ENCODE measurements at regions not wholly inside any gene's neighbourhood (a gene's known extent, or its start where the extent isn't known, plus 50 kb on each side); places are given as distances from the start of the nearest gene placed in this dataset.

DNA sequence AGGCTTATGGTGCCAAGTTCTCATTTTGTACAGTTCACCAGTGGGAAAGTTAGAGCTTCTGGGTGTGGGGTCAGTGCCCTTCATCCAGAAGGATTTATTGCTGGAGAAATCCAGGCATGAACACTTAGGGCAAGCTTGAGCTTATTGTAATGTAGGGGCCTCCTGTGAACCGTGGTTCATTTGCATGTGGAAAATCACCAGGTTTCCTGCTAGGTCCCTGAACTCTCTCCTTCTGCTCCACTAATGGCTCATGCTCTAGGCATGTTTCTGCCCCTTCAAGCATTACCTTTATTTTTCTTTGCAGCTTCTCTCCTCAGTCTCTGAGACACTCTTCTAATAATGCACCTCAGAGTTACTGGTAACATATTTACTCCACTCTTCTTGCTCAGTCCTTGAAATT is 79.3 kb upstream of the FAM98A start:
- no peak for DNase-seq (ENCODE audit: low read depth in 2 of 2, low spot score in 1 of 2)

DNA sequence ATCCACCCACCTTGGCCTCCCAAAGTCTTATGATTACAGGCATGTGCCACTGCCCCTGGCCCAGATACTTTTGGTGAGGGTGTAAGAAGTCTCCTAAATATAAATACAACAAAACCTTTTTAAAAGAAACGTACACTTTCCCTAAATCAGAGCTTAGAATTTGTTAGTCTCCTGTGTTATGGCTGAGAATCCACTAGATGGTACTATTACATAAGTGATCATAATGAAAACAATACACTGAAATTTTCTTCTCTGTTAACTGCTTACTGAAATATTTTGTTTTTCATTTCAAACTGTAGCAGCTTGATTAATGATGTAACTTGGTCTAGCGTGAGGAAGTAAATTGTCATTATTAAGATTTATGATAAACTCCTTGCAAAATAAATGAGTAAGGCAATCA is 74.8 kb upstream of the FAM98A start:
- no peak for DNase-seq (ENCODE audit: low read depth in 2 of 2, low spot score in 1 of 2)

DNA sequence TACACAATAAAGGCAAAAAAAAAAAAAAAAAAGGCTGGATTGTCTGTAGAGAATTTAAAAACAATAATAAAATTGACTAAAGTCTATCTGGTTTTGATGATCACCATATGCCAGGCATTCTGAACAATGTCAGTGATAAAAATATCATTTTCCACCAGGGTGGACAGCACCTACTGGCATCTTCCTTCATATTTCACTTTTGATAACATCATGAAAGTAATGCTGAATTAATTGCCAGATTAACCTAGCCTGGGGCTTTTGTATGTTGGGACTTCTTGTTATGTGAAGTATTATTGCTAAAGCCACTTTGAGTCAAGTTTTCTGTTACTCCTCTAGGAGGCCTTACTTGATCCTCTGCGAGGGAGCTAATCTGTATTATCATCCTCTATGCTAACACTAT is 73.8 kb upstream of the FAM98A start:
- no peak for DNase-seq (ENCODE audit: low read depth in 2 of 2, low spot score in 1 of 2)

DNA sequence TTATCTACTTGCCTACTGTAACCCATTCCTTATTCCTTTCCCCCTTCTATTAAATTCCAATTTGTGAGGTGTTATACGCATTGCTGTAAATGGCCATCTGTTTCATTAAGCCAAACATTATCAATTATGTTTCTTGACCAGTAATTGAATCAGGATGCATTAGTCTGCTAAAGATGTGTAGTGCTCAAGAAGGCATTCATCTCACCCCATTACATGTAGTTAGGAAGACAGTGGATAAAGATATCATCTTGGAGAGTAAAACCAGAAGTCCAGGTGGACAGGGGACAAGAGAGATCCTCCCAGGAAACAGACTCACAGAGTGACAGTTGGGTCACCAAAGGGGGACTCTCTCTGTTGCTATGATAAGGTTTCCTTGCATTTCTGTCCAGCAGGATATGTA is 73.3 kb upstream of the FAM98A start:
- no peak for DNase-seq (ENCODE audit: low read depth in 2 of 2, low spot score in 1 of 2)

DNA sequence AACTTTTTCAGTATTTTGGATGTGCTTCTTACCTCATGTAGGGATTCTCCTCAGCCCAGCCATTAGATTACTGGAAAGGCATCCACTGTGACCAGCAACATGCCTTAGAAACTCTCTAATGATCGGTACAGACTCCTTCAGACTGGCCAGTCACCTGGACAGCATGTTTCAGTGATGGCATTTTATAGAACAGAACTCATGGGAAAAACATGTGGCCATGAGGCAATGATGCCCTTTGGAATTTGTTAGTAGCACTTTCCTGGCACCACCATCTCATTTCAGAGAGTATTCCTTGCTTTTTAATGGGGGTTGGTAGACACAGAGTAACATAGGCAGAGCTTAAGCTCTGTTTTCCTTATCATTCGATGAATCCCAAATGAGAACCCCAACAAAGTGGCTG is 72.1 kb upstream of the FAM98A start:
- no peak for DNase-seq (ENCODE audit: low read depth in 2 of 2, low spot score in 1 of 2)

DNA sequence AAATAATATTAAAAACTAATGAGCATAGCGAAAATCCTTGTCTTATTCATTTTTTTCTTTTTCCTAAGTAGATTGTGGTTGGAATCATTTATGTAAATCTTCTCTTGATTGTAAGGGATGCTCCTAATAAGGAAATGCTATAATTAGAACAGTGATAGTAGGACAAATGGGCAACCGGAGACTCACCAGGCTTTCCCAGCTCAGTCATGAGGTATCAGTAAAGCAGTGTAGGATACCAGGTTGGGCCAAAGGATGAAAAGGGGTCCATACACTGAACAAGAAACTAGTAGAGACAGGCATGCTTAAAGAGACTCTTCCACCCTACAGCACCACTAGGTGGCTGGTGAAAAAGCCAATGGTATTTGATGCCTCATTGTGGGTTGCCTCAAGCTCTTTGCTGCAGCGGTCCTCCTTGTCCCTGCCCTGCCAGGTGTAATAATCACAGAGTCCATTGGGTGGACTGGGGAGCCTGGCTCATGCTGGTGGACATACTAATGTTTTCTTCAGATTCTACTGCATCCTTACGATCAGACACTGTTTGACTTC is 71.4 kb upstream of the FAM98A start:
- no peak for DNase-seq (ENCODE audit: low read depth in 2 of 2, low spot score in 1 of 2)

DNA sequence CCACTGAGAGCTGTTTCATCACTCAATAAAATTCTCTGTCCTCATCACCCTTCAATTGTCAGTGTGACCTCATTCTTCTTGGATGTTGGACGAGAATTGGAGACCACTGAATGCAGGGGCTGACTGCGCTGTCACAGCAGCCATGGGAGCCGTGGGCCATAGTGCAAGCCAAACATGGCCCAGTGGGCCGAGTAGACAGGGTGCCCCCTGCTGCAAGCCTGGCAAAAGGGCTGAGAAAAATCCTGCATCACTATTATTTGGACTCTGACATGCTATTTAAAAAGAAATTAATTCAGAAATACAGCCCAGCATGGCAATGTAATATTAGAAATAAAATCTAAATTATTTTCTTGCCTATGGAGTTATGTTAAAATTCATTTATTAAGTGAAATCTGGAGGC is 67.8 kb upstream of the FAM98A start:
- no peak for DNase-seq (ENCODE audit: low read depth in 2 of 2, low spot score in 1 of 2)

DNA sequence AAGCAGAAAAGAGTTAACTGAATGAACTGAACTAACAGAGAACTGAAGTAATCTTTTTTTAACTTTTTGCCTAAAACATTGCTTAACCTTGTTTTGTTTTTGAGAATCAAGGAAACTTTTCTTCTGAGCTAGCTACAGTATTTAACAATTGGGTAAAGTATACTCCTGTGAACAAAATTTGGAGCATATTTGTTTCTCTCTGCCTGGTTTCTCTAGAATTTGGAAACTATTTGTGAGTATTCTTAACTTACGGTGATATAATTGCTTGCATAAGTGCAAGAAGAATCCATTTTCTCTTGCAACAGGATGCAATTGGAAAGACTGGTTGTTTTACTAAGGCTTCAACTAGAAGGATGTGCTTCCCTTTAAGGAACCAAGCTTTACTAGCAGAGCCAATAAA is 65.9 kb upstream of the FAM98A start:
- no peak for DNase-seq (ENCODE audit: low read depth in 2 of 2, low spot score in 1 of 2)

DNA sequence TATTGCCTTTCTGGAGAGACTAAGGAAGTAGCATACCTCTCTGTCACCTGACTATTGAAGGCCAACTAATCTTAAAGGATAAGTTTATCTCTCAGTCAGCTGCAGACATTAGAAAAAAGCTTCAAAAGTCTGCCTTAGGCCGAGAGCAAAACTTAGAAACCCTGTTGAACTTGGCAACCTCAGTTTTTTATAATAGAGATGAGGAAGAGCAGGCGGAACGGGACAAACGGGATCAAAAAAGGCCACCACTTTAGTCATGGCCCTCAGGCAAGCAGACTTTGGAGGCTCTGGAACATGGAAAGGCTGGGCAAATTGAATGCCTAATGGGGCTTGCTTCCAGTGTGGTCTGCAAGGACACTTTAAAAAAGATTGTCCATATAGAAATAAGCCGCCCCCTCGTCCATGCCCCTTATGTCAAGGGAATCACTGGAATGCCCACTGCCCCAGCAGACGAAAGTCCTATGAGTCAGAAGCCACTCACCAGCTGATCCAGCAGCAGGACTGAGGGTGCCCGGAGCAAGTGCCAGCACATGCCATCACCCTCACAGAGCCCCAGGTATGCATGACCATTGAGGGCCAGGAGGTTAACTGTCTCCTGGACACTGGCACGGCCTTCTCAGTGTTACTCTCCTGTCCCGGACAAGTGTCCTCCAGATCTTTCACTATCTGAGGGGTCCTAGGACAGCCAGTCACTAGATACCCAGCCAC is 61.5 kb upstream of the FAM98A start:
- no peak for DNase-seq (ENCODE audit: low read depth in 2 of 2, low spot score in 1 of 2)

DNA sequence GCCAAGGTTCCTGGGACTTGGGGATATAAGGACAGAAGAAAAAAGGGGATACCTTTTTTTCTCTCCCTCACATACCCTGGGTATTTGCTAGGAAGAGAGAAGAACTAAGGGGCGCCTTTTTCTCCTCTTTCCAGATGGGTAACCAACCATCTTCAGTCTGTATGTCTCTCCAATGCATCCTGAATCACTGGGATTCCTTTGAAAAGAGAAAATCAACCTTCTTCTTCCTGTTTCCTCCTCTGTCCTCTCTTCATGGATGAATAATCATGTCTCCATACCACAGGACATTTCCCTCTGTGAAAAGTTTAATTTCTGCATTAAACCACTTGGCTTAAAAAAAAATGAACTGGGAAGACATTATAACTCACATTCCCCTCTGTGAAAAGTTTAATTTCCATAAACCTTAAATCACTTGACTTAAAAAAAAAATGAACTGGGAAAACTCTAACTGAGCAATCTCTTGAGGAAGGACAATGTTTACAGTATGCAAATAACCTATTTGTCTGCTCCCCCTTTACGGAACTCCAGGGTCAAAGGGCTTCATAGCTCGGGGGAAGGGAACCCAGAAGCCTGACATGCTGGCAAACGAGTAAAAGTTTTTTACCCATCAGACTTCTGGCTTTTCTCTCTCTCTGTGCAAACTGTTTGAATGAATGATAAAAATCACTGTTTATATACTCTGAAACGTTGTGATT is 56.7 kb upstream of the FAM98A start:
- no peak for DNase-seq (ENCODE audit: low read depth in 2 of 2, low spot score in 1 of 2)

DNA sequence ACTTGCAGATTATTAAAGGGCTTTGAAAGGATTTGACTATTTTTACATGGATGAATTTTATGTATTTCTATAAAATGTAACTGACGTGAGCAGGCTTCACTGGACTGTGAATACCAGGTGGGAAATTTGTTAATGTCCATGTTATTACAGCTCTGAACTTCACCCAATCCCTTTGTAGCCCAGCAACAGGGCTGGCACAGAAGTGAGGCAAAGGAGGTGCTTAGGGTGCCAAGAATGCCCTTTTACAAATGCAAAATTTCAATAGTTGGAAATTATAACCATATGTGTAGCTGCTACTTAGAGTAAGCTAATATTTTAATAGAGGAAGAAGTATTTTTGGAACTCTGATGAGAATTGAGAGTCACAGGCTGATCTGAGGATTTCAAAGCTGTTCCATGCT is 53.7 kb upstream of the FAM98A start:
- DNase-seq (ENCODE audit: low read depth in 2 of 2, low spot score in 1 of 2) = no peak

DNA sequence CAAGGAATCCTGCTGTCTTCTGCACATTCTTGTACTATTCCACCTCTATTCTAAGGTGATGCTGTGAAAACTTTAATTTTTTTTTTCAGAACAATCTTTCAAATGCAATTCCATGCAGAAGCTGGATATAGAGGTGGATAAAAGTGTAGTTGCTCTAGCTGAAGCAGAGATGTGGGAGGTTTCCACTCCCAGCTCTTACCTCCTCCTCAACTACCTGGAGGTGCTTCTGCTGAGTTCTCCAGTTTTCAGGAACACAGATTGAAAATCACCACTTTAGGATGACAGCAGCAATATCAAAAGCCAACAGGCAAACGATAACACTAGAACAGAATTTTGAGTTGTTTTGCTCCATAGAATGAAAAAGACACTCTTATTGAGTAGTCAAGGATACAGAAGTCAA is 51.1 kb upstream of the FAM98A start:
- DNase-seq (ENCODE audit: low read depth in 2 of 2, low spot score in 1 of 2) = no peak
